A549 (cell line): ENCODE measurements at regions not wholly inside any gene's neighbourhood (a gene's known extent, or its start where the extent isn't known, plus 50 kb on each side); places are given as distances from the start of the nearest gene placed in this dataset.
A peak's percentile ranks its signal among the peaks of the same experiment; 100 is the strongest.

ENCODE experiments used
- ATAC-seq, 2 experiments: fragments of 200-7000 bp in 1 of 2; fragments of >200 bp in 1 of 2; cut with Nextera tagmentation in 1 of 2; cut with Tn5 transposase in 1 of 2; 3 replicates each; pipeline versions ENCODE4 v1.8.0 to v1.9.1; 2018 to 2020; ENCODE audit warnings: mild to moderate bottlenecking in 1 of 2, moderate library complexity in 1 of 2
- CTCF ChIA-PET: fragments of 300-600 bp; sonication (Branson Sonifier 250); formaldehyde crosslinking; extraction: SDS; loops from one replicate; lab custom pipeline; 2021; ENCODE audit warnings: antibody characterized with exemption, inconsistent platforms; lab: Yijun Ruan, JAX
- POLR2A ChIA-PET: fragments of 350-600 bp; formaldehyde crosslinking; extraction: SDS; loops from one replicate; lab custom pipeline; 2021; ENCODE audit warnings: antibody characterized with exemption, inconsistent platforms; lab: Yijun Ruan, JAX
- DNase-seq, 2 experiments: peaks; one replicate each; pipeline versions ENCODE4 v3.0.0 to v3.0.0-alpha.2; 2011 to 2016; ENCODE audit warnings: low read depth in 1 of 2, low spot score in 1 of 2
- FAIRE-seq: peaks from 2 replicates; lab custom pipeline; 2011; peaks lifted over from hg19 to GRCh38; lab: Jason Lieb, UNC
- H3K27ac ChIP-seq, 2 experiments: fragments of >200 bp; sonication (Bioruptor Twin); formaldehyde crosslinking; 3 replicates each; pipeline ENCODE4 v1.5.1; 2016 to 2017
- H3K4me1 ChIP-seq: fragments of >200 bp; sonication (Bioruptor Twin); formaldehyde crosslinking; 3 replicates; pipeline ENCODE4 v1.6.1; 2016
- H3K4me2 ChIP-seq: fragments of >200 bp; sonication (Bioruptor Twin); formaldehyde crosslinking; 3 replicates; pipeline ENCODE4 v1.6.1; 2016
- H3K4me3 ChIP-seq: fragments of >200 bp; sonication (Bioruptor Twin); formaldehyde crosslinking; 3 replicates; pipeline ENCODE4 v1.5.1; 2016
- H3K9me3 ChIP-seq: fragments of >200 bp; sonication (Bioruptor Twin); formaldehyde crosslinking; 3 replicates; pipeline ENCODE4 v1.6.1; 2016
- BHLHE40 ChIP-seq: IDR thresholded peaks from 2 replicates; pipeline ENCODE4 v1.6.1; 2012; ENCODE audit warnings: low read depth, low read length, inconsistent platforms
- CBX8 ChIP-seq: fragments of 200-600 bp; sonication (generic); IDR thresholded peaks from 2 replicates; pipeline ENCODE4 v1.6.1; 2016
- CHD2 ChIP-seq: fragments of 150-350 bp; IDR thresholded peaks from 2 replicates; pipeline ENCODE4 v1.6.1; 2014; ENCODE audit warnings: low read length; ENCODE audit not compliant: partially characterized antibody
- CHD4 ChIP-seq: fragments of 200-600 bp; sonication (generic); IDR thresholded peaks from 2 replicates; pipeline ENCODE4 v1.6.1; 2016; ENCODE audit warnings: antibody characterized with exemption, mild to moderate bottlenecking, borderline replicate concordance
- EHMT2 ChIP-seq: fragments of 200-600 bp; sonication (generic); IDR thresholded peaks from 2 replicates; pipeline ENCODE4 v1.6.1; 2016; ENCODE audit warnings: antibody characterized with exemption, low read depth, mild to moderate bottlenecking, moderate library complexity
- ESRRA ChIP-seq: fragments of 150-350 bp; IDR thresholded peaks from 2 replicates; pipeline ENCODE4 v1.6.1; 2014; ENCODE audit warnings: mild to moderate bottlenecking, low read length, borderline replicate concordance
- FOSB ChIP-seq: fragments of 250-450 bp; sonication (Bioruptor Pico); IDR thresholded peaks from 2 replicates; pipeline ENCODE4 v1.5.0; 2020; ENCODE audit warnings: mild to moderate bottlenecking, moderate library complexity
- FOSL2 ChIP-seq, 2 experiments: fragments of 450-650 bp in 1 of 2; fragments of >200 bp in 1 of 2; sonication (Bioruptor Twin) in 1 of 2; formaldehyde crosslinking; IDR thresholded peaks; 2 replicates each; pipeline versions ENCODE4 v1.5.0 to v1.6.1; 2016 to 2020; ENCODE audit warnings: mild to moderate bottlenecking in 1 of 2, moderate library complexity in 1 of 2
- FOXS1 ChIP-seq: fragments of 250-450 bp; sonication (Bioruptor Pico); IDR thresholded peaks from 2 replicates; pipeline ENCODE4 v1.5.0; 2020; ENCODE audit warnings: mild to moderate bottlenecking, moderate library complexity
- GATA3 ChIP-seq: IDR thresholded peaks from 2 replicates; pipeline ENCODE4 v1.6.1; 2012; ENCODE audit warnings: borderline replicate concordance
- HDAC2 ChIP-seq: fragments of 200-600 bp; sonication (generic); IDR thresholded peaks from 2 replicates; pipeline ENCODE4 v1.6.1; 2016
- HMGXB4 ChIP-seq: fragments of 250-450 bp; sonication (Bioruptor Pico); IDR thresholded peaks from 2 replicates; pipeline ENCODE4 v1.5.0; 2021; ENCODE audit warnings: mild to moderate bottlenecking, moderate library complexity, borderline replicate concordance
- HOXA7 ChIP-seq: fragments of 250-450 bp; sonication (Bioruptor Pico); IDR thresholded peaks from 2 replicates; pipeline ENCODE4 v1.5.0; 2020; ENCODE audit warnings: mild to moderate bottlenecking, moderate library complexity
- HOXB13 ChIP-seq: fragments of 250-450 bp; sonication (Bioruptor Pico); IDR thresholded peaks from 2 replicates; pipeline ENCODE4 v1.5.0; 2020; ENCODE audit warnings: low read depth, mild to moderate bottlenecking, moderate library complexity
- HOXB5 ChIP-seq: fragments of 250-450 bp; sonication (Bioruptor Pico); IDR thresholded peaks from 2 replicates; pipeline ENCODE4 v1.5.0; 2020; ENCODE audit warnings: mild to moderate bottlenecking, moderate library complexity
- JUN ChIP-seq, 2 experiments: fragments of >200 bp; sonication (Bioruptor Twin); formaldehyde crosslinking; IDR thresholded peaks; 2 replicates in 1 of 2; 3 replicates in 1 of 2; pipeline ENCODE4 v1.6.1; 2016 to 2017
- KDM5A ChIP-seq: fragments of 200-600 bp; sonication (generic); IDR thresholded peaks from 2 replicates; pipeline ENCODE4 v1.6.1; 2016; ENCODE audit warnings: antibody characterized with exemption, mild to moderate bottlenecking
- MAFK ChIP-seq: fragments of 450-650 bp; IDR thresholded peaks from 2 replicates; pipeline ENCODE4 v1.6.1; 2014; ENCODE audit not compliant: partially characterized antibody
- NFE2L2 ChIP-seq: fragments of 150-350 bp; conservative IDR thresholded peaks from 2 replicates; pipeline ENCODE4 v1.6.1; 2014; ENCODE audit warnings: low read length
- NPAS2 ChIP-seq: fragments of 250-450 bp; sonication (Bioruptor Pico); IDR thresholded peaks from 2 replicates; pipeline ENCODE4 v1.8.0; 2022; ENCODE audit warnings: mild to moderate bottlenecking, moderate library complexity, borderline replicate concordance
- NR3C1 ChIP-seq: fragments of >200 bp; sonication (Bioruptor Twin); formaldehyde crosslinking; IDR thresholded peaks from 3 replicates; pipeline ENCODE4 v1.6.1; 2017
- PHF8 ChIP-seq: fragments of 200-600 bp; sonication (generic); IDR thresholded peaks from 2 replicates; pipeline ENCODE4 v1.6.1; 2016; ENCODE audit warnings: low read depth, mild to moderate bottlenecking, antibody characterized with exemption, moderate library complexity, borderline replicate concordance
- POLR2A ChIP-seq: IDR thresholded peaks from 2 replicates; pipeline ENCODE4 v1.6.1; 2012; ENCODE audit warnings: mild to moderate bottlenecking, low read length
- POLR2AphosphoS2 ChIP-seq: conservative IDR thresholded peaks from 2 replicates; pipeline ENCODE4 v1.6.1; 2012; ENCODE audit warnings: low read length, improper control_type of control experiment, inconsistent platforms
- RAD21 ChIP-seq, 2 experiments: fragments of >200 bp in 1 of 2; sonication (Bioruptor Twin) in 1 of 2; formaldehyde crosslinking in 1 of 2; IDR thresholded peaks in 1 of 2; conservative IDR thresholded peaks in 1 of 2; 2 replicates in 1 of 2; 3 replicates in 1 of 2; pipeline ENCODE4 v1.6.1; 2012 to 2018; ENCODE audit warnings: inconsistent platforms in 1 of 2
- RARB ChIP-seq: fragments of 250-450 bp; sonication (Bioruptor Pico); IDR thresholded peaks from 2 replicates; pipeline ENCODE4 v1.8.0; 2021; ENCODE audit warnings: mild to moderate bottlenecking, moderate library complexity
- RCOR1 ChIP-seq: fragments of 150-350 bp; IDR thresholded peaks from 2 replicates; pipeline ENCODE4 v1.6.1; 2014; ENCODE audit warnings: antibody characterized with exemption, low read length, low read depth
- REST ChIP-seq: fragments of 200-600 bp; sonication (generic); IDR thresholded peaks from 2 replicates; pipeline ENCODE4 v1.6.1; 2016; ENCODE audit warnings: antibody characterized with exemption, mild to moderate bottlenecking, moderate library complexity
- RFX5 ChIP-seq: fragments of 450-650 bp; IDR thresholded peaks from 2 replicates; pipeline ENCODE4 v1.7.1; 2014; ENCODE audit warnings: antibody characterized with exemption, mild to moderate bottlenecking, moderate library complexity
- TP53 ChIP-seq: fragments of 250-450 bp; sonication (Bioruptor Pico); IDR thresholded peaks from 2 replicates; pipeline ENCODE4 v1.5.0; 2021; ENCODE audit warnings: mild to moderate bottlenecking, moderate library complexity
- ZC3H11A ChIP-seq: fragments of 450-650 bp; IDR thresholded peaks from 2 replicates; pipeline ENCODE4 v1.6.1; 2014; ENCODE audit warnings: antibody characterized with exemption, mild to moderate bottlenecking
- ZSCAN20 ChIP-seq: fragments of 250-450 bp; sonication (Bioruptor Pico); IDR thresholded peaks from 2 replicates; pipeline ENCODE4 v1.8.0; 2022; ENCODE audit warnings: mild to moderate bottlenecking, moderate library complexity
- WGBS: methylation state at CpG from one replicate; pipeline ENCODE4 v1.1.6; 2017; ENCODE audit errors: missing lambda C conversion rate; 5-methylcytosine and 5-hydroxymethylcytosine counted together
- TF ChIP-seq, protein P1 (sequence below): fragments of >200 bp; sonication (Bioruptor Twin); formaldehyde crosslinking; IDR thresholded peaks from 2 replicates; pipeline ENCODE4 v1.6.1; 2016
- TF ChIP-seq, protein P2 (sequence below): IDR thresholded peaks from 2 replicates; pipeline ENCODE4 v1.6.1; 2012

GRCh38 chr1:199741586-199741985, 285.9 kb upstream of the NR5A2 start:
- DNase-seq: no peak
- FAIRE-seq: no peak
- ATAC-seq: no peak
- Histone ChIP-seq H3K27ac (peak overlapping the region; percentile 57 to 69; a peak in 5 of 6 replicates), H3K4me1 (peaks cover 18% of the 10 kb centered on the region), H3K9me3 (no peaks in the 10 kb centered on the region)
- CTCF ChIA-PET: interaction anchor here (0.6 to 1.5 kb wide), 5 partner anchors 9 to 793 kb away, joined by 3 to 5 read pairs (median 4); no protein-coding TSS in a partner anchor
- TF ChIP-seq, protein P1, sequence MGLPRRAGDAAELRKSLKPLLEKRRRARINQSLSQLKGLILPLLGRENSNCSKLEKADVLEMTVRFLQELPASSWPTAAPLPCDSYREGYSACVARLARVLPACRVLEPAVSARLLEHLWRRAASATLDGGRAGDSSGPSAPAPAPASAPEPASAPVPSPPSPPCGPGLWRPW: no peak
- TF ChIP-seq JUN (IDR thresholded peaks at IDR 0.05): no peak
- TF ChIP-seq REST: no peak
- TF ChIP-seq GATA3: no peak
- no peak for TF ChIP-seq HMGXB4 (CRISPR knock-in tag)
- no peak for TF ChIP-seq HDAC2
- no peak for TF ChIP-seq MAFK
- no peak for TF ChIP-seq NFE2L2
- TF ChIP-seq HOXB5: no peak
- no peak for TF ChIP-seq TP53
- no peak for TF ChIP-seq CBX8
- TF ChIP-seq, all 56 proteins: peak for 0
- 78% methylated on average over 7 of the region's 7 CpGs for WGBS
- POLR2A ChIA-PET: no interaction called here
- Histone ChIP-seq H3K4me2 (no peak overlapping the region), H3K4me3 (no peak overlapping the region)

GRCh38 chr1:199742547-199742946, 285.0 kb upstream of the NR5A2 start:
- FAIRE-seq (peak; percentile 85), DNase-seq (peak; percentile 76 to 80), ATAC-seq (peak; percentile 94 to 96)
- peak overlapping the region; percentile 61 to 69 for H3K27ac ChIP-seq
- WGBS: 37% methylated on average over 2 of the region's 2 CpGs
- H3K9me3 ChIP-seq: no peaks in the 10 kb centered on the region
- ChIA-PET POLR2A (no interaction called here), CTCF (interaction anchor here (1.2 to 1.5 kb wide), 3 partner anchors 8 to 768 kb away, joined by 4 to 5 read pairs (median 4); no protein-coding TSS in a partner anchor)
- H3K4me2 ChIP-seq: peak overlapping the region; percentile 47
- peaks cover 18% of the 10 kb centered on the region for H3K4me1 ChIP-seq
- H3K4me3 ChIP-seq: no peak overlapping the region
- TF ChIP-seq CHD4 (no peak), PHF8 (no peak), CBX8 (no peak), FOSB (CRISPR knock-in tag) (0 out of 2 replicates have a peak, but pooled peaks have one; percentile 27), RFX5 (no peak), NR3C1 (no peak), HOXB5 (no peak), BHLHE40 (no peak), FOSL2 (IDR thresholded peaks at IDR 0.05) (peak; percentile 92), FOSL2 (CRISPR knock-in tag; IDR thresholded peaks at IDR 0.05) (peak; percentile 90), ESRRA (no peak), RAD21 (conservative IDR thresholded peaks at IDR 0.05 in 1 of 2, IDR thresholded peaks at IDR 0.05 in 1 of 2) (no peak), ZC3H11A (no peak), CHD2 (no peak), HOXA7 (CRISPR knock-in tag) (no peak), RARB (no peak), KDM5A (no peak), POLR2AphosphoS2 (no peak), HOXB13 (CRISPR knock-in tag) (no peak), ZSCAN20 (CRISPR knock-in tag) (no peak), NPAS2 (CRISPR knock-in tag) (no peak), EHMT2 (no peak), POLR2A (no peak), RCOR1 (no peak), FOXS1 (CRISPR knock-in tag) (no peak; the same call in 1 of the 2 replicates)
- TF ChIP-seq, protein P1: no peak
- TF ChIP-seq, protein P2, sequence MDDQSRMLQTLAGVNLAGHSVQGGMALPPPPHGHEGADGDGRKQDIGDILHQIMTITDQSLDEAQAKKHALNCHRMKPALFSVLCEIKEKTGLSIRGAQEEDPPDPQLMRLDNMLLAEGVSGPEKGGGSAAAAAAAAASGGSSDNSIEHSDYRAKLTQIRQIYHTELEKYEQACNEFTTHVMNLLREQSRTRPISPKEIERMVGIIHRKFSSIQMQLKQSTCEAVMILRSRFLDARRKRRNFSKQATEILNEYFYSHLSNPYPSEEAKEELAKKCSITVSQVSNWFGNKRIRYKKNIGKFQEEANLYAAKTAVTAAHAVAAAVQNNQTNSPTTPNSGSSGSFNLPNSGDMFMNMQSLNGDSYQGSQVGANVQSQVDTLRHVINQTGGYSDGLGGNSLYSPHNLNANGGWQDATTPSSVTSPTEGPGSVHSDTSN: no peak
